SK-MEL-5 (cell line): ENCODE measurements at regions not wholly inside any gene's neighbourhood (a gene's known extent, or its start where the extent isn't known, plus 50 kb on each side); places are given as distances from the start of the nearest gene placed in this dataset.

Experiments used
- DNase-seq: peaks from one replicate; pipeline ENCODE4 v3.0.0-alpha.2; 2016; ENCODE audit warnings: low read depth, low spot score
- in situ Hi-C: cut with HindIII; loops from 2 replicates; pipeline ENCODE4 v1.10.0; 2016; ENCODE audit warnings: low sequenced_read_pairs, high pct_unique_total_duplicates, low pct_unique_long_range_greater_than_20kb

- in situ Hi-C loops = no loop called here
- no peak for DNase-seq
Observed at GRCh38 chr10:6877722-6878392, 297.8 kb upstream of the PRKCQ start.

GRCh38 chr10:6877336-6877721 lies 297.3 kb upstream of the PRKCQ start:
- no peak for DNase-seq
- in situ Hi-C loops = no loop called here

- in situ Hi-C loops = no loop called here
- DNase-seq = no peak
Observed at GRCh38 chr10:6875269-6875865, 295.3 kb upstream of the PRKCQ start.

GRCh38 chr10:6871128-6871527 lies 291.1 kb upstream of the PRKCQ start:
- in situ Hi-C loops = no loop called here
- DNase-seq = peak; percentile 5

GRCh38 chr10:6868036-6868725 lies 288.1 kb upstream of the PRKCQ start:
- in situ Hi-C loops = no loop called here

GRCh38 chr10:6866757-6867156 lies 286.7 kb upstream of the PRKCQ start:
- DNase-seq = no peak

More at GRCh38 chr10:6868036-6868725, 288.1 kb upstream of the PRKCQ start:
- no peak for DNase-seq

GRCh38 chr10:6864142-6864541 lies 284.1 kb upstream of the PRKCQ start:
- no peak for DNase-seq
- in situ Hi-C loops = no loop called here

More at GRCh38 chr10:6866757-6867156, 286.7 kb upstream of the PRKCQ start:
- in situ Hi-C loops = no loop called here

GRCh38 chr10:6863381-6863780 lies 283.3 kb upstream of the PRKCQ start:
- in situ Hi-C loops = no loop called here
- DNase-seq = no peak

- in situ Hi-C loops = no loop called here
Observed at GRCh38 chr10:6850452-6850851, 270.4 kb upstream of the PRKCQ start.

GRCh38 chr10:6847561-6847960 lies 267.5 kb upstream of the PRKCQ start:
- peak; percentile 9 for DNase-seq
- in situ Hi-C loops = no loop called here

More at GRCh38 chr10:6850452-6850851, 270.4 kb upstream of the PRKCQ start:
- DNase-seq = no peak

GRCh38 chr10:6843894-6844650 lies 264.0 kb upstream of the PRKCQ start:
- DNase-seq = no peak
- in situ Hi-C loops = no loop called here

GRCh38 chr10:6843481-6843881 lies 263.4 kb upstream of the PRKCQ start:
- in situ Hi-C loops = no loop called here
- DNase-seq = peak; percentile 54

GRCh38 chr10:6842722-6843121 lies 262.6 kb upstream of the PRKCQ start:
- in situ Hi-C loops = no loop called here
- DNase-seq = no peak

GRCh38 chr10:6841761-6842160 lies 261.7 kb upstream of the PRKCQ start:
- no peak for DNase-seq
- in situ Hi-C loops = no loop called here

GRCh38 chr10:6840766-6841165 lies 260.7 kb upstream of the PRKCQ start:
- DNase-seq = no peak
- in situ Hi-C loops = no loop called here

- DNase-seq = no peak
- in situ Hi-C loops = no loop called here
Observed at GRCh38 chr10:6840201-6840691, 260.2 kb upstream of the PRKCQ start.

- in situ Hi-C loops = no loop called here
- peak; percentile 32 for DNase-seq
Observed at GRCh38 chr10:6838118-6838517, 258.0 kb upstream of the PRKCQ start.

- in situ Hi-C loops = no loop called here
- no peak for DNase-seq
Observed at GRCh38 chr10:6833458-6834011, 253.5 kb upstream of the PRKCQ start.
